NB4 (cell line): ENCODE measurements at regions not wholly inside any gene's neighbourhood (a gene's known extent, or its start where the extent isn't known, plus 50 kb on each side); places are given as distances from the start of the nearest gene placed in this dataset.
A peak's percentile ranks its signal among the peaks of the same experiment; 100 is the strongest.

Experiments used
- DNase-seq: peaks from one replicate; pipeline ENCODE4 v3.0.0; 2010; ENCODE audit warnings: low read depth
- H3K4me3 ChIP-seq: one replicate; pipeline ENCODE4 v1.5.1; 2011; ENCODE audit warnings: mild to moderate bottlenecking, low read depth, low read length, moderate library complexity
- CTCF ChIP-seq: IDR thresholded peaks from one replicate; pipeline ENCODE4 v1.5.1; 2012; ENCODE audit warnings: low read depth, low read length
- MAX ChIP-seq: IDR thresholded peaks from 2 replicates; pipeline ENCODE4 v1.6.1; 2011; ENCODE audit warnings: low read depth, low read length
- MYC ChIP-seq: IDR thresholded peaks from 2 replicates; pipeline ENCODE4 v1.6.1; 2011; ENCODE audit warnings: low read depth, low read length
- POLR2A ChIP-seq: IDR thresholded peaks from 2 replicates; pipeline ENCODE4 v1.6.1; 2011; ENCODE audit warnings: mild to moderate bottlenecking; ENCODE audit not compliant: insufficient read length; ENCODE audit errors: extremely low read depth

GRCh38 chr6:14451594-14452374 is 334.2 kb downstream of the CD83 start:
- no peak for TF ChIP-seq POLR2A
- TF ChIP-seq CTCF = no peak
- TF ChIP-seq MYC = no peak
- no peak for TF ChIP-seq MAX
- no peak overlapping the region for H3K4me3 ChIP-seq
- DNase-seq = no peak

- peak overlapping the region; percentile 33 for H3K4me3 ChIP-seq
- TF ChIP-seq MYC = peak; percentile 19; the same call in 1 of the 2 replicates
- TF ChIP-seq POLR2A = peak; percentile 32
- no peak for TF ChIP-seq CTCF
- peak; percentile 58 for TF ChIP-seq MAX
- peak; percentile 99 for DNase-seq
These were observed 335.3 kb downstream of the CD83 start for GRCh38 chr6:14452567-14453527.

- peak; percentile 69 for DNase-seq
- no peak for TF ChIP-seq CTCF
- no peak for TF ChIP-seq POLR2A
- no peak for TF ChIP-seq MYC
- TF ChIP-seq MAX = no peak
- peak overlapping the region; percentile 33 for H3K4me3 ChIP-seq
These were observed 336.3 kb downstream of the CD83 start for GRCh38 chr6:14453712-14454472.

GRCh38 chr6:14454473-14454775 is 336.9 kb downstream of the CD83 start:
- no peak for DNase-seq
- TF ChIP-seq CTCF (no peak), MYC (no peak), POLR2A (no peak), MAX (no peak)
- no peak overlapping the region for H3K4me3 ChIP-seq

GRCh38 chr6:14455427-14455826 is 337.9 kb downstream of the CD83 start:
- TF ChIP-seq POLR2A = no peak
- no peak for TF ChIP-seq MYC
- TF ChIP-seq CTCF = no peak
- TF ChIP-seq MAX = no peak
- no peak overlapping the region for H3K4me3 ChIP-seq
- DNase-seq = no peak
